Hepatocyte (in vitro differentiated cells): ENCODE measurements at regions not wholly inside any gene's neighbourhood (a gene's known extent, or its start where the extent isn't known, plus 50 kb on each side); places are given as distances from the start of the nearest gene placed in this dataset.

Source experiments
- DNase-seq: peaks from one replicate; pipeline ENCODE4 v3.0.0-alpha.2; 2016; ENCODE audit warnings: low spot score
- H2AFZ ChIP-seq: fragments of 200-600 bp; sonication (generic); 2 replicates; pipeline ENCODE4 v1.6.0; 2016; ENCODE audit warnings: antibody characterized with exemption, mild to moderate bottlenecking
- H3K27ac ChIP-seq: fragments of 200-600 bp; sonication (generic); 2 replicates; pipeline ENCODE4 v1.5.1; 2016; ENCODE audit warnings: mild to moderate bottlenecking
- H3K27me3 ChIP-seq: fragments of 200-600 bp; sonication (generic); 2 replicates; pipeline ENCODE4 v1.6.1; 2016
- H3K36me3 ChIP-seq: fragments of 200-600 bp; sonication (generic); replicated peaks from 2 replicates; pipeline ENCODE4 v1.5.1; 2016; ENCODE audit warnings: low read depth; ENCODE audit not compliant: insufficient read depth
- H3K4me1 ChIP-seq: fragments of 200-600 bp; sonication (generic); 2 replicates; pipeline ENCODE4 v1.5.1; 2016; ENCODE audit warnings: mild to moderate bottlenecking, moderate library complexity; ENCODE audit not compliant: insufficient read depth
- H3K4me2 ChIP-seq: fragments of 200-600 bp; sonication (generic); 2 replicates; pipeline ENCODE4 v1.6.0; 2016
- H3K4me3 ChIP-seq: fragments of 200-600 bp; sonication (generic); 2 replicates; pipeline ENCODE4 v1.5.1; 2016; ENCODE audit warnings: mild to moderate bottlenecking
- H3K79me2 ChIP-seq: fragments of 200-600 bp; sonication (generic); 2 replicates; pipeline ENCODE4 v1.6.0; 2017; ENCODE audit warnings: mild to moderate bottlenecking
- H3K9me2 ChIP-seq: fragments of 200-600 bp; sonication (generic); replicated peaks from 2 replicates; pipeline ENCODE4 v1.6.0; 2017; ENCODE audit warnings: mild to moderate bottlenecking; ENCODE audit not compliant: insufficient read depth
- H3K9me3 ChIP-seq: fragments of 200-600 bp; sonication (generic); 2 replicates; pipeline ENCODE4 v1.5.1; 2016; ENCODE audit warnings: low read depth, mild to moderate bottlenecking
- H4K20me1 ChIP-seq: fragments of 200-600 bp; sonication (generic); 2 replicates; pipeline ENCODE4 v1.6.0; 2016; ENCODE audit warnings: mild to moderate bottlenecking; ENCODE audit not compliant: insufficient read depth, poor library complexity, severe bottlenecking
- EZH2 ChIP-seq: fragments of 200-600 bp; sonication (generic); IDR thresholded peaks from 2 replicates; pipeline ENCODE4 v1.6.1; 2016; ENCODE audit warnings: antibody characterized with exemption, mild to moderate bottlenecking, borderline replicate concordance
- EZH2phosphoT487 ChIP-seq: fragments of 200-600 bp; sonication (generic); IDR thresholded peaks from one replicate; pipeline ENCODE4 v1.6.1; 2018; ENCODE audit warnings: antibody characterized with exemption, mild to moderate bottlenecking, low read depth, moderate library complexity; ENCODE audit not compliant: unreplicated experiment, severe bottlenecking
- WGBS: methylation state at CpG from one replicate; pipeline ENCODE4 v1.1.6; 2016; ENCODE audit warnings: low lambda C conversion rate; ENCODE audit errors: missing lambda C conversion rate; 5-methylcytosine and 5-hydroxymethylcytosine counted together
- TF ChIP-seq, protein P1 (sequence below): fragments of 200-600 bp; sonication (generic); IDR thresholded peaks from 2 replicates; pipeline ENCODE4 v1.5.1; 2016; ENCODE audit warnings: antibody characterized with exemption, mild to moderate bottlenecking; ENCODE audit not compliant: poor library complexity

DNA sequence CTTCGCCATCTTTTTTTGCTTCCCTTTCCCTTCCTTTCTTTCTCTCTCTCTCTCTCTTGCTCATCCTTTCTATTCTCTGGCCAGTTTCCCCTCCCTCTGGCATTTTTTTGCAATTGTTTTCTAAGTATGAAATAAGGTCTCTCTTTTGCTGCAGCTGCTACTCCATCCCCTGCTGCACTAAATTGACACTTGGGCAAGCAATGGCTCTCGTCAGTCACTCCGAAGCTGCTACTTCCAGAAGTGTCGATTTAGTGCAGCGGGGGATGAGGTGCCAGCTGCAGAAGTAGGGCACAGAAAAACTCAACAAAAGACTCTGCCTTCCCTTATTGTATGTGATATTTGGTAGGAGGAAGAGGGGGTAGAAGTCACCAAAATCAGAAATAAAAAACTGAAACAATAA is 642.3 kb downstream of the RWDD3 start:
- 84% methylated on average over 5 of the region's 5 CpGs for WGBS
- Histone ChIP-seq H3K4me3 (no peak overlapping the region), H3K36me3 (no peaks in the 10 kb centered on the region), H3K9me3 (no peaks in the 10 kb centered on the region), H4K20me1 (no peaks in the 10 kb centered on the region), H3K9me2 (no peaks in the 10 kb centered on the region), H2AFZ (no peak overlapping the region), H3K4me1 (no peaks in the 10 kb centered on the region), H3K27ac (no peak overlapping the region), H3K4me2 (no peak overlapping the region), H3K27me3 (no peaks in the 10 kb centered on the region), H3K79me2 (no peaks in the 10 kb centered on the region)
- TF ChIP-seq EZH2 (no peak), EZH2phosphoT487 (no peak)
- TF ChIP-seq, protein P1, sequence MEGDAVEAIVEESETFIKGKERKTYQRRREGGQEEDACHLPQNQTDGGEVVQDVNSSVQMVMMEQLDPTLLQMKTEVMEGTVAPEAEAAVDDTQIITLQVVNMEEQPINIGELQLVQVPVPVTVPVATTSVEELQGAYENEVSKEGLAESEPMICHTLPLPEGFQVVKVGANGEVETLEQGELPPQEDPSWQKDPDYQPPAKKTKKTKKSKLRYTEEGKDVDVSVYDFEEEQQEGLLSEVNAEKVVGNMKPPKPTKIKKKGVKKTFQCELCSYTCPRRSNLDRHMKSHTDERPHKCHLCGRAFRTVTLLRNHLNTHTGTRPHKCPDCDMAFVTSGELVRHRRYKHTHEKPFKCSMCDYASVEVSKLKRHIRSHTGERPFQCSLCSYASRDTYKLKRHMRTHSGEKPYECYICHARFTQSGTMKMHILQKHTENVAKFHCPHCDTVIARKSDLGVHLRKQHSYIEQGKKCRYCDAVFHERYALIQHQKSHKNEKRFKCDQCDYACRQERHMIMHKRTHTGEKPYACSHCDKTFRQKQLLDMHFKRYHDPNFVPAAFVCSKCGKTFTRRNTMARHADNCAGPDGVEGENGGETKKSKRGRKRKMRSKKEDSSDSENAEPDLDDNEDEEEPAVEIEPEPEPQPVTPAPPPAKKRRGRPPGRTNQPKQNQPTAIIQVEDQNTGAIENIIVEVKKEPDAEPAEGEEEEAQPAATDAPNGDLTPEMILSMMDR: no peak
- no peak for DNase-seq

DNA sequence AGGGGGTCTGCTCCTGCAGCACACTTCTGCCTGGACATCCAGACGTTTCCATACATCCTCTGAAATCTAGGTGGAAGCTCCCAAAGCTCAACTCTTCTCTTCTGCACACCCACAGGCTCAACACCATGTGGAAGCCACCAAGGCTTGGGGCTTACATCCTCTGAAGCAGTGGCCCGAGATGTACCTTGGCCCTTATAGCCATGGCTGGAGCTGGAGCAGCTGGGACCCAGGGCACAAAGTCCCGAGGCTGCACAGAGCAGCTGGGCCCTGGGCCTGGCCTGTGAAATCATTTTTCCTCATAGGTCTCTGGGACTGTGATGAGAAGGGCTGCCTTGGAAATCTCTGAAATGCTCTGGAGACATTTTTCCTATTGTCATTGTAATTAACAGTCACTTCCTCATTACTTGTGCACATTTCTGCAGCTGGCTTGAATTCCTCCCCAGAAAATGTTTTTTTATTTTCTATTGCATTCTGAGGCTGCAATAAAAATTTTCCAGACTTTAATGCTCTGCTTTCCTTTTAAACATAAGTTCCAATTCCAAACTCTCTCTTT is 645.6 kb downstream of the RWDD3 start:
- Histone ChIP-seq H3K9me2 (no peaks in the 10 kb centered on the region), H2AFZ (no peak overlapping the region), H3K27ac (no peak overlapping the region), H3K79me2 (no peaks in the 10 kb centered on the region), H3K4me3 (no peak overlapping the region), H3K4me1 (no peaks in the 10 kb centered on the region), H3K4me2 (no peak overlapping the region), H4K20me1 (no peaks in the 10 kb centered on the region), H3K27me3 (no peaks in the 10 kb centered on the region), H3K9me3 (no peaks in the 10 kb centered on the region), H3K36me3 (no peaks in the 10 kb centered on the region)
- TF ChIP-seq, protein P1: no peak
- TF ChIP-seq EZH2phosphoT487 (no peak), EZH2 (no peak)
- WGBS: 96% methylated on average over 3 of the region's 3 CpGs
- DNase-seq: no peak

DNA sequence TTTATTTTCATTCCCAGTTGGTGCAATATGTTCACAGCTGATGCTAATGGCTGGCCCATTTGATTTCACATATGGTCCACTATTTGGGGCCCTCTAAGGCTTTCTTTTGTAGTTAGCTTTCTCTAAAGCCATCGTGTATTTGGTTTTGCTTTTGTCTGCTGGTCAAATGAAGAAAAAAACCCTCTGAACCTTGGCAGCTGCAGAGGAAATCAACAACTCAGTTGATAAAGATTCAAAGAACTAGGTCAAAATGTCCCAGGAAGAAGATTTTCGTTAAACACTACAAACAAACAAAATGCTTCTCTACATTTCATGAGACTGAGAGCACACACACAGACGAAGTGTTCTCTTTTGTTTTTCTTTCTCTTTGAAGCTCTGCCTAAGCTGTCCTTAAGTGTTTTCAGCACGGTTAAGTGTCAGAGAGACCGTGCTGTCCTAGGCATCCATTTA is 655.0 kb downstream of the RWDD3 start:
- H3K27me3 ChIP-seq: no peaks in the 10 kb centered on the region
- H2AFZ ChIP-seq: peak overlapping the region; percentile 53
- 17% methylated on average over 5 of the region's 5 CpGs for WGBS
- no peak overlapping the region for H3K27ac ChIP-seq
- H3K79me2 ChIP-seq: no peaks in the 10 kb centered on the region
- no peaks in the 10 kb centered on the region for H3K4me1 ChIP-seq
- no peak overlapping the region for H3K4me3 ChIP-seq
- TF ChIP-seq EZH2phosphoT487: no peak
- no peak for TF ChIP-seq EZH2
- TF ChIP-seq, protein P1: no peak
- no peaks in the 10 kb centered on the region for H3K36me3 ChIP-seq
- no peaks in the 10 kb centered on the region for H3K9me3 ChIP-seq
- no peaks in the 10 kb centered on the region for H3K9me2 ChIP-seq
- H3K4me2 ChIP-seq: peak overlapping the region; percentile 61
- DNase-seq: no peak
- no peaks in the 10 kb centered on the region for H4K20me1 ChIP-seq

DNA sequence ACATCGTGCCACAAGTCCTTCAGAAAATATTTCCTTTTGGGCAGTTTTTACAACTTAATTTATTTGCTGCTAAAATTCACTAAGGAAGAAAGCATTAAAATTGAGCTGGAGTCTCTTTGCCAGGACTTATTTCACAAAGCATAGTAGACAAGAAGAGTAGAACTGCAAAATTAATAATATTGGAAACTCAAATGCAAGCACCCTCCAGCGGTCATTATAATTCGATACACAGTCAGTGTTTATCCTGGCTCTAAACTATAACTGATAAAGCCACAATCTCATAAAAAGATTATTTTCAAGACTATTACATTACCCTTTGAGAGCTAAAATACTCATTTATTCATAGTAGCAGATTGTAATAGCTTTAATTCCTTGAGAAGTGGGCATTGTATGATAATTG is 655.4 kb downstream of the RWDD3 start:
- Histone ChIP-seq H3K27ac (no peak overlapping the region), H4K20me1 (no peaks in the 10 kb centered on the region), H3K9me2 (no peaks in the 10 kb centered on the region), H3K27me3 (no peaks in the 10 kb centered on the region), H3K4me2 (peak overlapping the region; percentile 61), H3K4me1 (no peaks in the 10 kb centered on the region), H3K36me3 (no peaks in the 10 kb centered on the region), H3K9me3 (no peaks in the 10 kb centered on the region), H3K4me3 (no peak overlapping the region), H2AFZ (peak overlapping the region; percentile 53), H3K79me2 (no peaks in the 10 kb centered on the region)
- DNase-seq: no peak
- 68% methylated on average over 3 of the region's 3 CpGs for WGBS
- TF ChIP-seq, protein P1: no peak
- TF ChIP-seq EZH2 (no peak), EZH2phosphoT487 (no peak)
